Keratinocyte (primary cell): ENCODE measurements at regions not wholly inside any gene's neighbourhood (a gene's known extent, or its start where the extent isn't known, plus 50 kb on each side); places are given as distances from the start of the nearest gene placed in this dataset.

Experiments
- DNase-seq: peaks from one replicate; pipeline ENCODE4 v3.0.0-alpha.2; 2011; ENCODE audit warnings: low read depth, missing footprints, low spot score
- FAIRE-seq: peaks from 2 replicates; lab custom pipeline; 2011; peaks lifted over from hg19 to GRCh38; lab: Jason Lieb, UNC
- H2AFZ ChIP-seq: 2 replicates; pipeline ENCODE4 v1.6.0; 2012; ENCODE audit warnings: low read length, control low read depth, inconsistent platforms; ENCODE audit not compliant: control insufficient read depth
- H3K27ac ChIP-seq: 2 replicates; pipeline ENCODE4 v1.5.1; 2011; ENCODE audit warnings: low read length; ENCODE audit not compliant: control insufficient read depth, insufficient read depth
- H3K27me3 ChIP-seq: 3 replicates; pipeline ENCODE4 v1.6.0; 2011; ENCODE audit warnings: low read length; ENCODE audit not compliant: control insufficient read depth, insufficient read depth; ENCODE audit errors: extremely low read depth
- H3K36me3 ChIP-seq, 2 experiments: 2 replicates in 1 of 2; 3 replicates in 1 of 2; pipeline ENCODE4 v1.5.1; 2011; ENCODE audit warnings: low read length in 2 of 2, mild to moderate bottlenecking in 1 of 2; ENCODE audit not compliant: control insufficient read depth in 2 of 2, insufficient read depth in 2 of 2; ENCODE audit errors: extremely low read depth in 1 of 2
- H3K4me1 ChIP-seq: 3 replicates; pipeline ENCODE4 v1.5.1; 2011; ENCODE audit warnings: low read length; ENCODE audit not compliant: control insufficient read depth, insufficient read depth; ENCODE audit errors: extremely low read depth
- H3K4me2 ChIP-seq: 3 replicates; pipeline ENCODE4 v1.6.0; 2011; ENCODE audit warnings: low read depth, low read length; ENCODE audit not compliant: control insufficient read depth, insufficient read depth; ENCODE audit errors: extremely low read depth
- H3K4me3 ChIP-seq, 3 experiments: fragments of 200-600 bp in 1 of 3; sonication (generic) in 1 of 3; 2 replicates in 2 of 3; 3 replicates in 1 of 3; pipeline ENCODE4 v1.5.1; 2011 to 2016; ENCODE audit warnings: low read length in 3 of 3, mild to moderate bottlenecking in 3 of 3, control low read depth in 2 of 3, inconsistent platforms in 1 of 3, low read depth in 1 of 3, mixed read lengths in 1 of 3, mixed run types in 1 of 3, moderate library complexity in 1 of 3; ENCODE audit not compliant: control insufficient read depth in 2 of 3, insufficient read depth in 2 of 3; ENCODE audit errors: extremely low read depth in 1 of 3
- H3K79me2 ChIP-seq: 2 replicates; pipeline ENCODE4 v1.6.0; 2012; ENCODE audit warnings: low read length; ENCODE audit not compliant: control insufficient read depth, insufficient read depth
- H3K9ac ChIP-seq: 3 replicates; pipeline ENCODE4 v1.6.0; 2011; ENCODE audit warnings: low read length; ENCODE audit not compliant: control insufficient read depth, insufficient read depth; ENCODE audit errors: extremely low read depth
- H3K9me1 ChIP-seq: 3 replicates; pipeline ENCODE4 v1.6.0; 2011; ENCODE audit warnings: low read length; ENCODE audit not compliant: control insufficient read depth, insufficient read depth; ENCODE audit errors: extremely low read depth
- H3K9me3 ChIP-seq: 2 replicates; pipeline ENCODE4 v1.5.1; 2012; ENCODE audit warnings: low read depth, low read length; ENCODE audit not compliant: control insufficient read depth
- H4K20me1 ChIP-seq: 3 replicates; pipeline ENCODE4 v1.6.0; 2011; ENCODE audit warnings: low read length; ENCODE audit not compliant: control insufficient read depth, insufficient read depth; ENCODE audit errors: extremely low read depth
- CTCF ChIP-seq, 3 experiments: IDR thresholded peaks in 1 of 3; conservative IDR thresholded peaks in 1 of 3; optimal IDR thresholded peaks in 1 of 3; 2 replicates in 2 of 3; 3 replicates in 1 of 3; pipeline versions ENCODE3 to v1.5.1; 2011; ENCODE audit warnings: low read length in 3 of 3, mild to moderate bottlenecking in 3 of 3, moderate library complexity in 2 of 3, control low read depth in 1 of 3, inconsistent platforms in 1 of 3; ENCODE audit not compliant: insufficient read depth in 2 of 3; ENCODE audit errors: extremely low read depth in 1 of 3
- EZH2 ChIP-seq: IDR thresholded peaks from one replicate; pipeline ENCODE4 v1.6.1; 2012; ENCODE audit warnings: inconsistent platforms, mild to moderate bottlenecking, low read length, moderate library complexity
- dilution Hi-C: fragments of 300-500 bp; cut with MboI; formaldehyde crosslinking; loops from one replicate; pipeline ENCODE4 v1.7.0; 2020; ENCODE audit warnings: low sequenced_read_pairs; ENCODE audit not compliant: extremely low pct_ligation_motif_present

DNA sequence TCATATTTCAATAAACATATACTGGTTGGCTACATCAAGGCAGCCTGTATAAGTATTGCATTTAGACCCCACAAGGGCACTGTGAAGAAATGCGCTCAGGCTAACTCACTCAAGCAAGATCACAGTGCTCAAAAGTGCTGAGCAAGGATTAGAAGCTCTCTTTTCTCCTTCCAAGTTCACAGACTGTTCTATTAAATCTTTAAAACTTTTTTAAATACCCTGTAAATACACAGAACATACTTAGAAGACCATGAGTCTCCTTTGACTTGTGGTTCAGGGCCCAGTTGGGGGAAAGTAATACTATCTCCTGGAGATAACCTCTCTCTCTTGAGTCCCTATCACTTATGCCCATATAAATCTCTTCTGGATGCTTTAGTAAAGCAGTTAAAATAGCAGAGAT is 152.9 kb downstream of the SP3 start:
- no peaks in the 10 kb centered on the region for H3K9me1 ChIP-seq
- no peak overlapping the region for H3K9ac ChIP-seq
- FAIRE-seq (no peak), DNase-seq (no peak)
- no peaks in the 10 kb centered on the region for H4K20me1 ChIP-seq
- no peak overlapping the region for H3K27ac ChIP-seq
- H3K4me3 ChIP-seq, result no peak overlapping the region
- dilution Hi-C loops, result no loop called here
- TF ChIP-seq EZH2 (no peak), CTCF (optimal IDR thresholded peaks at IDR 0.05 in 1 of 3, IDR thresholded peaks at IDR 0.05 in 1 of 3, conservative IDR thresholded peaks at IDR 0.05 in 1 of 3; ENCODE audit: extremely low read depth in 1 of 3, insufficient read depth in 2 of 3, low read length in 3 of 3) (no peak)
- H3K4me2 ChIP-seq, result no peak overlapping the region
- peaks cover 7% of the 10 kb centered on the region for H3K27me3 ChIP-seq
- H3K9me3 ChIP-seq, result no peaks in the 10 kb centered on the region
- no peaks in the 10 kb centered on the region for H3K36me3 ChIP-seq
- H3K79me2 ChIP-seq, result no peaks in the 10 kb centered on the region
- peaks cover 3% of the 10 kb centered on the region for H3K4me1 ChIP-seq
- no peak overlapping the region for H2AFZ ChIP-seq

- Histone ChIP-seq H3K27ac (no peak overlapping the region), H4K20me1 (no peaks in the 10 kb centered on the region), H3K36me3 (no peaks in the 10 kb centered on the region), H3K79me2 (no peaks in the 10 kb centered on the region), H3K4me1 (peaks cover 3% of the 10 kb centered on the region), H3K4me2 (no peak overlapping the region), H2AFZ (no peak overlapping the region), H3K27me3 (peaks cover 7% of the 10 kb centered on the region), H3K9me3 (no peaks in the 10 kb centered on the region), H3K9me1 (no peaks in the 10 kb centered on the region), H3K4me3 (no peak overlapping the region), H3K9ac (no peak overlapping the region)
- DNase-seq, result no peak
- no peak for TF ChIP-seq CTCF (optimal IDR thresholded peaks at IDR 0.05 in 1 of 3, IDR thresholded peaks at IDR 0.05 in 1 of 3, conservative IDR thresholded peaks at IDR 0.05 in 1 of 3; ENCODE audit: extremely low read depth in 1 of 3, insufficient read depth in 2 of 3, low read length in 3 of 3)
- no peak for TF ChIP-seq EZH2
- no peak for FAIRE-seq
- dilution Hi-C loops, result no loop called here
Measured at GRCh38 chr2:173814306-173814705, 150.9 kb downstream of the SP3 start.
